HuH-7.5 (cell line): ENCODE measurements at regions not wholly inside any gene's neighbourhood (a gene's known extent, or its start where the extent isn't known, plus 50 kb on each side); places are given as distances from the start of the nearest gene placed in this dataset.
"Not testable (repeated sequence)": the region's sequence is repeated elsewhere in the genome, so short reads cannot be mapped to it uniquely, and the experiment has no call there.

ENCODE experiments used
- DNase-seq: peaks from one replicate; pipeline ENCODE4 v3.0.0; 2011; ENCODE audit warnings: low spot score

GRCh38 chr10:90032519-90032918 is 331.1 kb downstream of the KIF20B start:
- DNase-seq: no peak

GRCh38 chr10:90034862-90035261 is 333.5 kb downstream of the KIF20B start:
- not testable (repeated sequence) for DNase-seq

- no peak for DNase-seq
Measured at GRCh38 chr10:90041585-90041984, 340.2 kb downstream of the KIF20B start.

- DNase-seq: no peak
Measured at GRCh38 chr10:90042075-90042474, 340.7 kb downstream of the KIF20B start.

- no peak for DNase-seq
Measured at GRCh38 chr10:90047243-90047729, 345.9 kb downstream of the KIF20B start.

GRCh38 chr10:90051053-90051452 is 349.7 kb downstream of the KIF20B start:
- DNase-seq: no peak

- DNase-seq: no peak
Measured at GRCh38 chr10:90051474-90051873, 350.1 kb downstream of the KIF20B start.

- DNase-seq: no peak
Measured at GRCh38 chr10:90062786-90063185, 361.4 kb downstream of the KIF20B start.

- no peak for DNase-seq
Measured at GRCh38 chr10:90064295-90064694, 362.9 kb downstream of the KIF20B start.

GRCh38 chr10:90066435-90066834 is 365.0 kb downstream of the KIF20B start:
- no peak for DNase-seq

GRCh38 chr10:90075995-90076394 is 374.6 kb downstream of the KIF20B start:
- no peak for DNase-seq

GRCh38 chr10:90079819-90080218 is 378.4 kb downstream of the KIF20B start:
- no peak for DNase-seq

GRCh38 chr10:90086606-90087190 is 385.3 kb downstream of the KIF20B start:
- not testable (repeated sequence) for DNase-seq

GRCh38 chr10:90087197-90088023 is 386.0 kb downstream of the KIF20B start:
- no peak for DNase-seq

GRCh38 chr10:90088024-90088317 is 386.6 kb downstream of the KIF20B start:
- no peak for DNase-seq

- DNase-seq: no peak
Measured at GRCh38 chr10:90089719-90090118, 388.3 kb downstream of the KIF20B start.

- DNase-seq: no peak
Measured at GRCh38 chr10:90096196-90096595, 394.8 kb downstream of the KIF20B start.

GRCh38 chr10:90107581-90107980 is 406.2 kb downstream of the KIF20B start:
- DNase-seq: not testable (repeated sequence)

GRCh38 chr10:90111671-90112070 is 410.3 kb downstream of the KIF20B start:
- no peak for DNase-seq

GRCh38 chr10:90112681-90113080 is 411.3 kb downstream of the KIF20B start:
- DNase-seq: no peak

GRCh38 chr10:90118567-90118966 is 417.2 kb downstream of the KIF20B start:
- not testable (repeated sequence) for DNase-seq

- DNase-seq: not testable (repeated sequence)
Measured at GRCh38 chr10:90119631-90120280, 418.4 kb downstream of the KIF20B start.
